ENCODE measurements at regions not wholly inside any gene's neighbourhood (a gene's known extent, or its start where the extent isn't known, plus 50 kb on each side); places are given as distances from the start of the nearest gene placed in this dataset.

GRCh38 chr13:64793592-64793991 is 2436.5 kb downstream of the PCDH9 start:
- no peaks in the 10 kb centered on the region for H4K20me1 ChIP-seq (ENCODE audit: insufficient read depth, low read length)
- TF ChIP-seq CTCF (IDR thresholded peaks at IDR 0.05; ENCODE audit: extremely low read depth, low read depth, low read length) = no peak

GRCh38 chr13:64793131-64793530 is 2437.0 kb downstream of the PCDH9 start:
- H3K36me3 ChIP-seq (ENCODE audit: insufficient read depth, low read length) = no peaks in the 10 kb centered on the region
- H3K79me2 ChIP-seq (ENCODE audit: insufficient read depth, low read length) = no peaks in the 10 kb centered on the region
- no peaks in the 10 kb centered on the region for H3K27me3 ChIP-seq (ENCODE audit: insufficient read depth, low read length)
- no peak for DNase-seq (ENCODE audit: insufficient read length, low spot score, missing footprints)
- no peaks in the 10 kb centered on the region for H3K4me1 ChIP-seq (ENCODE audit: insufficient read depth, low read length)
- no peak for TF ChIP-seq CTCF (IDR thresholded peaks at IDR 0.05; ENCODE audit: extremely low read depth, low read depth, low read length)
- H2AFZ ChIP-seq (ENCODE audit: low read length) = no peak overlapping the region
- H4K20me1 ChIP-seq (ENCODE audit: insufficient read depth, low read length) = no peaks in the 10 kb centered on the region
- H3K9me3 ChIP-seq (ENCODE audit: low read depth, low read length) = no peaks in the 10 kb centered on the region
- no peak overlapping the region for H3K4me2 ChIP-seq (ENCODE audit: insufficient read depth, low read length)
- no peak overlapping the region for H3K4me3 ChIP-seq (ENCODE audit: insufficient read depth, low read length)
- no peak overlapping the region for H3K27ac ChIP-seq (ENCODE audit: low read depth, low read length)

More at GRCh38 chr13:64793592-64793991, 2436.5 kb downstream of the PCDH9 start:
- Histone ChIP-seq H3K36me3 (ENCODE audit: insufficient read depth, low read length) (no peaks in the 10 kb centered on the region), H3K79me2 (ENCODE audit: insufficient read depth, low read length) (no peaks in the 10 kb centered on the region), H3K9me3 (ENCODE audit: low read depth, low read length) (no peaks in the 10 kb centered on the region), H2AFZ (ENCODE audit: low read length) (no peak overlapping the region), H3K4me2 (ENCODE audit: insufficient read depth, low read length) (no peak overlapping the region), H3K4me3 (ENCODE audit: insufficient read depth, low read length) (no peak overlapping the region), H3K27me3 (ENCODE audit: insufficient read depth, low read length) (no peaks in the 10 kb centered on the region), H3K4me1 (ENCODE audit: insufficient read depth, low read length) (no peaks in the 10 kb centered on the region), H3K27ac (ENCODE audit: low read depth, low read length) (no peak overlapping the region)
- DNase-seq (ENCODE audit: insufficient read length, low spot score, missing footprints) = no peak

GRCh38 chr13:64791373-64791772 is 2438.8 kb downstream of the PCDH9 start:
- no peak overlapping the region for H3K4me2 ChIP-seq (ENCODE audit: insufficient read depth, low read length)
- no peaks in the 10 kb centered on the region for H3K36me3 ChIP-seq (ENCODE audit: insufficient read depth, low read length)
- DNase-seq (ENCODE audit: insufficient read length, low spot score, missing footprints) = no peak
- H3K4me1 ChIP-seq (ENCODE audit: insufficient read depth, low read length) = no peaks in the 10 kb centered on the region
- no peaks in the 10 kb centered on the region for H3K79me2 ChIP-seq (ENCODE audit: insufficient read depth, low read length)
- no peak overlapping the region for H3K4me3 ChIP-seq (ENCODE audit: insufficient read depth, low read length)
- H3K27ac ChIP-seq (ENCODE audit: low read depth, low read length) = no peak overlapping the region
- H3K9me3 ChIP-seq (ENCODE audit: low read depth, low read length) = no peaks in the 10 kb centered on the region
- no peak for TF ChIP-seq CTCF (IDR thresholded peaks at IDR 0.05; ENCODE audit: extremely low read depth, low read depth, low read length)
- H3K27me3 ChIP-seq (ENCODE audit: insufficient read depth, low read length) = no peaks in the 10 kb centered on the region
- no peaks in the 10 kb centered on the region for H4K20me1 ChIP-seq (ENCODE audit: insufficient read depth, low read length)
- H2AFZ ChIP-seq (ENCODE audit: low read length) = no peak overlapping the region

GRCh38 chr13:64782466-64782865 is 2447.7 kb downstream of the PCDH9 start:
- Histone ChIP-seq H2AFZ (ENCODE audit: low read length) (no peak overlapping the region), H3K4me2 (ENCODE audit: insufficient read depth, low read length) (no peak overlapping the region), H4K20me1 (ENCODE audit: insufficient read depth, low read length) (no peaks in the 10 kb centered on the region), H3K36me3 (ENCODE audit: insufficient read depth, low read length) (no peaks in the 10 kb centered on the region), H3K9me3 (ENCODE audit: low read depth, low read length) (no peaks in the 10 kb centered on the region), H3K79me2 (ENCODE audit: insufficient read depth, low read length) (no peaks in the 10 kb centered on the region), H3K4me3 (ENCODE audit: insufficient read depth, low read length) (no peak overlapping the region), H3K27ac (ENCODE audit: low read depth, low read length) (no peak overlapping the region), H3K27me3 (ENCODE audit: insufficient read depth, low read length) (no peaks in the 10 kb centered on the region), H3K4me1 (ENCODE audit: insufficient read depth, low read length) (no peaks in the 10 kb centered on the region)
- no peak for DNase-seq (ENCODE audit: insufficient read length, low spot score, missing footprints)
- TF ChIP-seq CTCF (IDR thresholded peaks at IDR 0.05; ENCODE audit: extremely low read depth, low read depth, low read length) = no peak

Data from osteoblast (primary cell).